Neural cell (in vitro differentiated cells): ENCODE measurements at regions not wholly inside any gene's neighbourhood (a gene's known extent, or its start where the extent isn't known, plus 50 kb on each side); places are given as distances from the start of the nearest gene placed in this dataset.

Experiments
- H2AFZ ChIP-seq: fragments of 200-600, 300-800 bp; sonication (generic), shearing (Covaris generic); 2 replicates; pipeline ENCODE4 v1.6.0; 2014; ENCODE audit warnings: low read depth, mild to moderate bottlenecking, antibody characterized with exemption, low read length, moderate library complexity
- H3F3A ChIP-seq: fragments of 200-600 bp; shearing (Covaris generic); 2 replicates; pipeline ENCODE4 v1.6.1; 2016; ENCODE audit warnings: mild to moderate bottlenecking, moderate library complexity, mixed read lengths, antibody characterized with exemption, low read length; ENCODE audit not compliant: insufficient read depth, poor library complexity, severe bottlenecking
- H3K27ac ChIP-seq: fragments of 200-600, 300-800 bp; sonication (generic), shearing (Covaris generic); 2 replicates; pipeline ENCODE4 v1.5.1; 2014; ENCODE audit warnings: mild to moderate bottlenecking, low read length, moderate library complexity
- H3K27me3 ChIP-seq: fragments of 300-800, 200-600 bp; sonication (generic), shearing (Covaris generic); 2 replicates; pipeline ENCODE4 v1.6.0; 2014; ENCODE audit warnings: mild to moderate bottlenecking, low read depth, low read length, moderate library complexity; ENCODE audit not compliant: insufficient read depth
- H3K36me3 ChIP-seq: fragments of 300-800, 200-600 bp; sonication (generic), shearing (Covaris generic); 2 replicates; pipeline ENCODE4 v1.5.1; 2014; ENCODE audit warnings: mild to moderate bottlenecking, antibody characterized with exemption, low read length, moderate library complexity; ENCODE audit not compliant: insufficient read depth
- H3K4me2 ChIP-seq: fragments of 300-800, 200-600 bp; sonication (generic), shearing (Covaris generic); 2 replicates; pipeline ENCODE4 v1.6.0; 2014; ENCODE audit warnings: mild to moderate bottlenecking, low read length
- H3K4me3 ChIP-seq: fragments of 300-800, 200-600 bp; sonication (generic), shearing (Covaris generic); 2 replicates; pipeline ENCODE4 v1.5.1; 2014; ENCODE audit warnings: mild to moderate bottlenecking, low read length, moderate library complexity
- H3K79me2 ChIP-seq: fragments of 200-600 bp; shearing (Covaris generic); replicated peaks from 2 replicates; pipeline ENCODE4 v1.6.0; 2014; ENCODE audit warnings: mild to moderate bottlenecking, low read length, moderate library complexity; ENCODE audit not compliant: insufficient read depth
- H3K9ac ChIP-seq: fragments of 300-800, 200-600 bp; sonication (generic), shearing (Covaris generic); 2 replicates; pipeline ENCODE4 v1.6.1; 2016; ENCODE audit warnings: mild to moderate bottlenecking, low read length, mixed read lengths
- H3K9me2 ChIP-seq: fragments of 200-600 bp; shearing (Covaris generic); 2 replicates; pipeline ENCODE4 v1.6.1; 2016; ENCODE audit warnings: mild to moderate bottlenecking, low read length, mixed read lengths; ENCODE audit not compliant: insufficient read depth
- H3K9me3 ChIP-seq: fragments of 200-600, 300-800 bp; sonication (generic), shearing (Covaris generic); 2 replicates; pipeline ENCODE4 v1.6.1; 2016; ENCODE audit warnings: mild to moderate bottlenecking, mixed run types, low read length, moderate library complexity, mixed read lengths
- H4K20me1 ChIP-seq: fragments of 200-600 bp; shearing (Covaris generic); 2 replicates; pipeline ENCODE4 v1.6.1; 2016; ENCODE audit warnings: mild to moderate bottlenecking, mixed run types; ENCODE audit not compliant: insufficient read depth
- CTCF ChIP-seq: fragments of 450-650 bp; IDR thresholded peaks from 2 replicates; pipeline ENCODE4 v1.5.1; 2014; ENCODE audit warnings: antibody characterized with exemption, mild to moderate bottlenecking, moderate library complexity; ENCODE audit not compliant: poor library complexity, severe bottlenecking
- EP300 ChIP-seq: fragments of 450-650 bp; conservative IDR thresholded peaks from 2 replicates; pipeline ENCODE4 v1.6.1; 2014; ENCODE audit warnings: antibody characterized with exemption, mild to moderate bottlenecking, moderate library complexity; ENCODE audit not compliant: poor library complexity, severe bottlenecking
- EZH2 ChIP-seq: fragments of 200-600, 300-800 bp; shearing (Covaris generic), sonication (generic); IDR thresholded peaks from 2 replicates; pipeline ENCODE4 v1.6.1; 2014; ENCODE audit warnings: antibody characterized with exemption, low read length, borderline replicate concordance, mild to moderate bottlenecking; ENCODE audit not compliant: insufficient read depth, poor library complexity, severe bottlenecking
- MXI1 ChIP-seq: fragments of 450-650 bp; conservative IDR thresholded peaks from 2 replicates; pipeline ENCODE4 v1.6.1; 2014; ENCODE audit warnings: antibody characterized with exemption, mild to moderate bottlenecking; ENCODE audit not compliant: poor library complexity, severe bottlenecking
- POLR2AphosphoS5 ChIP-seq: IDR thresholded peaks from 2 replicates; pipeline ENCODE4 v1.6.1; 2012
- RAD21 ChIP-seq: fragments of 450-650 bp; conservative IDR thresholded peaks from 2 replicates; pipeline ENCODE4 v1.6.1; 2014; ENCODE audit warnings: antibody characterized with exemption, mild to moderate bottlenecking, moderate library complexity
- REST ChIP-seq: IDR thresholded peaks from 2 replicates; pipeline ENCODE4 v1.6.1; 2012; ENCODE audit warnings: borderline replicate concordance
- SMC3 ChIP-seq: fragments of 450-650 bp; conservative IDR thresholded peaks from 2 replicates; pipeline ENCODE4 v1.6.1; 2014; ENCODE audit warnings: antibody characterized with exemption, mild to moderate bottlenecking, moderate library complexity; ENCODE audit not compliant: poor library complexity
- TAF1 ChIP-seq: IDR thresholded peaks from 2 replicates; pipeline ENCODE4 v1.6.1; 2012; ENCODE audit warnings: low read depth

GRCh38 chr1:106889583-106889982, 166.9 kb upstream of the PRMT6 start:
- TF ChIP-seq REST = peak; percentile 98
- peak; percentile 42 for TF ChIP-seq SMC3
- peak; percentile 34 for TF ChIP-seq CTCF
- peak; percentile 100 for TF ChIP-seq EP300
- TF ChIP-seq RAD21 = peak; percentile 56
- no peak for TF ChIP-seq EZH2
- peak; percentile 100 for TF ChIP-seq POLR2AphosphoS5
- no peak for TF ChIP-seq TAF1
- TF ChIP-seq MXI1 = peak; percentile 60
- Histone ChIP-seq H2AFZ (no peak overlapping the region), H3K36me3 (no peaks in the 10 kb centered on the region), H3K27ac (no peak overlapping the region), H3K9ac (no peak overlapping the region), H3K27me3 (peaks cover 12% of the 10 kb centered on the region), H3K4me2 (no peak overlapping the region), H3K9me3 (no peaks in the 10 kb centered on the region), H3K79me2 (no peaks in the 10 kb centered on the region), H4K20me1 (no peaks in the 10 kb centered on the region), H3K9me2 (no peaks in the 10 kb centered on the region), H3F3A (peaks cover 6% of the 10 kb centered on the region), H3K4me3 (no peak overlapping the region)

GRCh38 chr1:106897976-106898375, 158.5 kb upstream of the PRMT6 start:
- TF ChIP-seq TAF1 (no peak), EP300 (no peak), CTCF (no peak), REST (no peak), SMC3 (no peak), MXI1 (no peak), EZH2 (no peak), RAD21 (no peak), POLR2AphosphoS5 (no peak)
- no peaks in the 10 kb centered on the region for H4K20me1 ChIP-seq
- H3K27ac ChIP-seq = no peak overlapping the region
- H3K36me3 ChIP-seq = no peaks in the 10 kb centered on the region
- H3K79me2 ChIP-seq = no peaks in the 10 kb centered on the region
- no peak overlapping the region for H2AFZ ChIP-seq
- no peaks in the 10 kb centered on the region for H3K9me3 ChIP-seq
- H3K4me3 ChIP-seq = no peak overlapping the region
- no peak overlapping the region for H3K9ac ChIP-seq
- H3K27me3 ChIP-seq = peaks cover 4% of the 10 kb centered on the region
- H3K4me2 ChIP-seq = no peak overlapping the region
- H3F3A ChIP-seq = no peaks in the 10 kb centered on the region
- H3K9me2 ChIP-seq = no peaks in the 10 kb centered on the region
